ENCODE measurements at regions not wholly inside any gene's neighbourhood (a gene's known extent, or its start where the extent isn't known, plus 50 kb on each side); places are given as distances from the start of the nearest gene placed in this dataset.

DNA sequence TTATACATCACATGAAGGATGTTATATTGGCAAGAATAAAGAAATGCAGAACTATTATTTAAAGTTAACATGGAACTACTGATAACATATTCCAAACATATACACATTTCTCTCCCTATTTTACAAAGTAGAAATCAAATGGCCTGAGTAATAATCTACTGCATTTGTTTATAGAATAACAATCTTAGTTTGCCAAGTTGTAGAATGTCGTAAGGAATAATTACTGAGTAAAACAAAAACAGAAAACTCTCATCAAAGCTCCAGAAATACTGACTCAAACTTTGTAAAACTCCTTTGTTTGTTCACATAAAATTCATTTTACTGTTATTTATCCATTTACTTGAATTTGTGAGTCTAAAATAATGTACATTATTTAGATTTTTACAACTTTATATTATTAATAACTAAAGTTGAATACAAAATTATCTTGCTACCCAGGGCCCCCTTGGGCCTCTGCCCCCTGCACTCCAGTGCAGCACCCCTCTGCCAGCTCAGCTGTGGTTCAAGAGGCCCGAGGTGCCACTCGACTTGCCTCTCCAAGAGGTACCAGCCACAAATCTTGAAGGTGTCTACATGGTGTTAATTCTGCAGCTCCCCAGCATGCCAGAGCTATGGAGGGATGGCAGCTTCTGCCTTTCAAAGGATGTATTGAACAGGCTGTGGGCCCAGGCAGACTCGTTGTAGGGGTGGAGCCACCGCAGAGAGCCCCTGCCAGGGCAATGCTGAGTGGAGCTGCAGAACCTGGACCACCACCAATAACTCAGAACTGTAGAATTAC is 2819.7 kb downstream of the PCDH9 start:
- no peak for TF ChIP-seq CTCF (IDR thresholded peaks at IDR 0.05)
- no peak for TF ChIP-seq POLR2A (IDR thresholded peaks at IDR 0.05)
- H3K36me3 ChIP-seq: no peaks in the 10 kb centered on the region
- 69 to 75% methylated on average over 5 of the region's 5 CpGs for WGBS, 2 donors
- no peaks in the 10 kb centered on the region for H3K4me1 ChIP-seq
- intact Hi-C loops (cut with DNase I): no loop called here
- H3K4me3 ChIP-seq (replicated peaks in 1 of 3): no peak overlapping the region
- no peaks in the 10 kb centered on the region for H3K9me3 ChIP-seq
- DNase-seq: no peak
- H3K27ac ChIP-seq: no peak overlapping the region
- H3K27me3 ChIP-seq: no peaks in the 10 kb centered on the region

- Histone ChIP-seq H3K4me1 (no peaks in the 10 kb centered on the region), H3K4me3 (replicated peaks in 1 of 3) (no peak overlapping the region), H3K9me3 (no peaks in the 10 kb centered on the region), H3K36me3 (no peaks in the 10 kb centered on the region), H3K27me3 (no peaks in the 10 kb centered on the region), H3K27ac (no peak overlapping the region)
- WGBS, 2 donors: 45 to 68% methylated on average over 2 of the region's 2 CpGs
- TF ChIP-seq CTCF (IDR thresholded peaks at IDR 0.05) (no peak), POLR2A (IDR thresholded peaks at IDR 0.05) (no peak)
- intact Hi-C loops (cut with DNase I): no loop called here
- DNase-seq: no peak
Measured at GRCh38 chr13:64397701-64398100, 2832.4 kb downstream of the PCDH9 start.

- no peaks in the 10 kb centered on the region for H3K4me1 ChIP-seq
- WGBS, 2 donors: 85 to 98% methylated on average over 1 of the region's 1 CpG
Measured at GRCh38 chr13:64377606-64378005, 2852.5 kb downstream of the PCDH9 start.

DNA sequence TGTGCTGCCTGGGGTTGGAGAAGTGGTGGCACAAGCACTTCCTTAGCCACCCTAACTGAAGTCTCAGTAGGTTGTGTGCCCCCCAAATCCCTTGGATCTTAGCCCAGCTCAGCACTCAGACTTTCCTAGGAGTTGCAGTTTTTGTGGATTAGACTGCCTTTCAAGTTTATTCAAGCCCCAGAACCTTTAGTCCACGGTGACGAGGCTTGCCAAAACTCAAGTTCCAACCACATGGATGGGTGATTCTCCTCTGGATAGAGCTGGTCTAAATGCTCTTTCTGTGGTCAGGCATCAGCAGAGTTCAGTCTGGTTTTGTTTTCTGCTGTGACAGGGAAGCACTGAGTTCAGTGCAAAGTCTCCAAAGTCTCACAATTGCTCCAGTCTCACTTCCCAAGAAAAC is 2858.7 kb downstream of the PCDH9 start:
- intact Hi-C loops (cut with DNase I): no loop called here
- WGBS, 2 donors: 46 to 60% methylated on average over 1 to 2 of the region's 2 CpGs
- no peak overlapping the region for H3K27ac ChIP-seq
- TF ChIP-seq CTCF (IDR thresholded peaks at IDR 0.05): no peak
- TF ChIP-seq POLR2A (IDR thresholded peaks at IDR 0.05): no peak
- H3K4me1 ChIP-seq: no peaks in the 10 kb centered on the region
- H3K36me3 ChIP-seq: no peaks in the 10 kb centered on the region
- no peaks in the 10 kb centered on the region for H3K27me3 ChIP-seq
- peak; percentile 62 to 78 for DNase-seq
- no peaks in the 10 kb centered on the region for H3K9me3 ChIP-seq
- no peak overlapping the region for H3K4me3 ChIP-seq (replicated peaks in 1 of 3)

More at GRCh38 chr13:64377606-64378005, 2852.5 kb downstream of the PCDH9 start:
- no peak for DNase-seq
- H3K36me3 ChIP-seq: no peaks in the 10 kb centered on the region
- no peaks in the 10 kb centered on the region for H3K27me3 ChIP-seq
- H3K27ac ChIP-seq: no peak overlapping the region
- no peak overlapping the region for H3K4me3 ChIP-seq (replicated peaks in 1 of 3)
- H3K9me3 ChIP-seq: no peaks in the 10 kb centered on the region
- no peak for TF ChIP-seq POLR2A (IDR thresholded peaks at IDR 0.05)
- TF ChIP-seq CTCF (IDR thresholded peaks at IDR 0.05): no peak
- intact Hi-C loops (cut with DNase I): no loop called here

DNA sequence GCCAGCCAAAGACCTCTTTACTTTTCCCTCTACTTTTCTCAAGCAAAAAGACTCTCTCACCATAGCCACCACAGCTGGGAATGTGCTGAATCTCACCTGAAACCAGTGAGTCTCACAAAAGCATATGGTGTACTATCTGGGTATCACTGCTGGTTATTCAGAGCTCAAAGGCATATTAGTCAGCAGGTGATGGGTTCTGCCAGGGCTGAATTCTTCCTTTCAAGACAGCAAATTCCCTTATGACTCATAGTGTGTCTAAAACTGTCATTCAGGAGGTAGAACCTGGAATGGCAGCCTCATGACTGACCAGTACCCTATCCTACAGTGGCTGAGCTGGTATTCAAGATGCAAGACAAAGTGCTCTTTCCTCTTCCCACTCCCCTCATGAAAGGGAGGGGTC is 2859.1 kb downstream of the PCDH9 start:
- no peak for DNase-seq
- Histone ChIP-seq H3K4me3 (replicated peaks in 1 of 3) (no peak overlapping the region), H3K4me1 (no peaks in the 10 kb centered on the region), H3K27me3 (no peaks in the 10 kb centered on the region), H3K27ac (no peak overlapping the region), H3K36me3 (no peaks in the 10 kb centered on the region), H3K9me3 (no peaks in the 10 kb centered on the region)
- TF ChIP-seq POLR2A (IDR thresholded peaks at IDR 0.05): no peak
- TF ChIP-seq CTCF (IDR thresholded peaks at IDR 0.05): no peak
- intact Hi-C loops (cut with DNase I): no loop called here
